HG03060 (cell line): ENCODE measurements at regions not wholly inside any gene's neighbourhood (a gene's known extent, or its start where the extent isn't known, plus 50 kb on each side); places are given as distances from the start of the nearest gene placed in this dataset.

Experiments used
- ATAC-seq: cut with Tn5 transposase; IDR thresholded peaks from one replicate; pipeline ENCODE4 v1.9.1; 2021; ENCODE audit warnings: low read depth, moderate number of reproducible peaks; ENCODE audit not compliant: unreplicated experiment

- no peak for ATAC-seq
Measured at GRCh38 chr16:51757505-51757904, 606.4 kb upstream of the SALL1 start.

GRCh38 chr16:51757124-51757470 is 606.0 kb upstream of the SALL1 start:
- ATAC-seq, result no peak

- no peak for ATAC-seq
Measured at GRCh38 chr16:51756447-51757123, 605.5 kb upstream of the SALL1 start.

GRCh38 chr16:51755577-51756355 is 604.7 kb upstream of the SALL1 start:
- ATAC-seq, result no peak

GRCh38 chr16:51755039-51755501 is 604.0 kb upstream of the SALL1 start:
- ATAC-seq, result no peak

- no peak for ATAC-seq
Measured at GRCh38 chr16:51753467-51754127, 602.5 kb upstream of the SALL1 start.

GRCh38 chr16:51752438-51752995 is 601.4 kb upstream of the SALL1 start:
- ATAC-seq, result no peak

- ATAC-seq, result no peak
Measured at GRCh38 chr16:51747329-51747728, 596.3 kb upstream of the SALL1 start.

GRCh38 chr16:51734220-51734619 is 583.1 kb upstream of the SALL1 start:
- ATAC-seq, result no peak

- ATAC-seq, result no peak
Measured at GRCh38 chr16:51733181-51733580, 582.1 kb upstream of the SALL1 start.

- ATAC-seq, result no peak
Measured at GRCh38 chr16:51731160-51731559, 580.1 kb upstream of the SALL1 start.

- ATAC-seq, result no peak
Measured at GRCh38 chr16:51723036-51723724, 572.1 kb upstream of the SALL1 start.

GRCh38 chr16:51722467-51722866 is 571.4 kb upstream of the SALL1 start:
- no peak for ATAC-seq

GRCh38 chr16:51719376-51719775 is 568.3 kb upstream of the SALL1 start:
- ATAC-seq, result no peak

- no peak for ATAC-seq
Measured at GRCh38 chr16:51716195-51716594, 565.1 kb upstream of the SALL1 start.

GRCh38 chr16:51713502-51713901 is 562.4 kb upstream of the SALL1 start:
- no peak for ATAC-seq

GRCh38 chr16:51710905-51711563 is 560.0 kb upstream of the SALL1 start:
- ATAC-seq, result no peak

GRCh38 chr16:51710186-51710585 is 559.1 kb upstream of the SALL1 start:
- no peak for ATAC-seq

GRCh38 chr16:51708861-51709260 is 557.8 kb upstream of the SALL1 start:
- ATAC-seq, result no peak

- no peak for ATAC-seq
Measured at GRCh38 chr16:51707666-51708065, 556.6 kb upstream of the SALL1 start.
